ENCODE measurements at regions not wholly inside any gene's neighbourhood (a gene's known extent, or its start where the extent isn't known, plus 50 kb on each side); places are given as distances from the start of the nearest gene placed in this dataset.

GRCh38 chr4:97468272-97468671 lies 675.0 kb downstream of the STPG2 start:
- Mint-ChIP-seq H3K4me1 (no peaks in the 10 kb centered on the region), H3K4me3 (no peak overlapping the region), H3K36me3 (no peaks in the 10 kb centered on the region), H3K27me3 (ENCODE audit: low read depth in 3 of 3) (no peaks in the 10 kb centered on the region), H3K27ac (no peak overlapping the region), H3K9me3 (peaks cover 2 to 11% (median 5%) of the 10 kb centered on the region in 7 donors)
- WGBS (ENCODE audit: insufficient coverage) = 67% methylated on average over 1 of the region's 5 CpGs
- no peaks in the 10 kb centered on the region for H3K79me2 ChIP-seq (ENCODE audit: insufficient read depth, low read length)
- H3K9ac ChIP-seq (ENCODE audit: insufficient read depth, low read length, poor library complexity, severe bottlenecking) = no peak overlapping the region
- H3K4me2 ChIP-seq (replicated peaks; ENCODE audit: extremely low read depth, low read length, poor library complexity, severe bottlenecking) = no peak overlapping the region
- no peak overlapping the region for H3K27ac ChIP-seq (ENCODE audit: low read depth in 1 of 2, low read length in 2 of 2)
- no peak overlapping the region for H3K4me3 ChIP-seq (replicated peaks in 1 of 3; ENCODE audit: low read depth in 2 of 3, low read length in 3 of 3)
- H2AFZ ChIP-seq (ENCODE audit: insufficient read depth, low read depth, low read length, poor library complexity, severe bottlenecking) = no peak overlapping the region
- intact Hi-C loops (cut with micrococcal nuclease) = no loop called here
- no peaks in the 10 kb centered on the region for H3K36me3 ChIP-seq (replicated peaks in 1 of 2; ENCODE audit: control insufficient read depth in 1 of 2, insufficient read depth in 2 of 2, low read length in 2 of 2)
- no peaks in the 10 kb centered on the region for H4K20me1 ChIP-seq (ENCODE audit: insufficient read depth, low read length)
- H3K9me3 ChIP-seq (replicated peaks in 1 of 2; ENCODE audit: control insufficient read depth in 1 of 2, insufficient read depth in 1 of 2, low read length in 2 of 2) = peaks cover 6 to 13% of the 10 kb centered on the region in 2 donors
- H3K27me3 ChIP-seq (ENCODE audit: control insufficient read depth in 2 of 2, insufficient read depth in 2 of 2, low read length in 2 of 2) = no peaks in the 10 kb centered on the region
- TF ChIP-seq CTCF (IDR thresholded peaks at IDR 0.05) = no peak
- DNase-seq = no peak
- no peaks in the 10 kb centered on the region for H3K4me1 ChIP-seq (ENCODE audit: control insufficient read depth in 1 of 2, insufficient read depth in 2 of 2, low read length in 2 of 2)

GRCh38 chr4:97475621-97476020 lies 667.7 kb downstream of the STPG2 start:
- Histone ChIP-seq H3K4me3 (replicated peaks in 1 of 3; ENCODE audit: low read depth in 2 of 3, low read length in 3 of 3) (no peak overlapping the region), H3K9ac (ENCODE audit: insufficient read depth, low read length, poor library complexity, severe bottlenecking) (no peak overlapping the region), H3K36me3 (replicated peaks in 1 of 2; ENCODE audit: control insufficient read depth in 1 of 2, insufficient read depth in 2 of 2, low read length in 2 of 2) (no peaks in the 10 kb centered on the region), H2AFZ (ENCODE audit: insufficient read depth, low read depth, low read length, poor library complexity, severe bottlenecking) (no peak overlapping the region), H3K27ac (ENCODE audit: low read depth in 1 of 2, low read length in 2 of 2) (no peak overlapping the region), H3K9me3 (replicated peaks in 1 of 2; ENCODE audit: control insufficient read depth in 1 of 2, insufficient read depth in 1 of 2, low read length in 2 of 2) (peaks cover 0 to 4% of the 10 kb centered on the region in 2 donors), H3K79me2 (ENCODE audit: insufficient read depth, low read length) (no peaks in the 10 kb centered on the region), H3K4me2 (replicated peaks; ENCODE audit: extremely low read depth, low read length, poor library complexity, severe bottlenecking) (no peak overlapping the region), H3K27me3 (ENCODE audit: control insufficient read depth in 2 of 2, insufficient read depth in 2 of 2, low read length in 2 of 2) (no peaks in the 10 kb centered on the region), H3K4me1 (ENCODE audit: control insufficient read depth in 1 of 2, insufficient read depth in 2 of 2, low read length in 2 of 2) (no peaks in the 10 kb centered on the region), H4K20me1 (ENCODE audit: insufficient read depth, low read length) (no peaks in the 10 kb centered on the region)
- no peaks in the 10 kb centered on the region for H3K4me1 Mint-ChIP-seq
- H3K27ac Mint-ChIP-seq = no peak overlapping the region
- peaks cover 0 to 10% (median 6%) of the 10 kb centered on the region in 7 donors for H3K9me3 Mint-ChIP-seq
- no peaks in the 10 kb centered on the region for H3K27me3 Mint-ChIP-seq (ENCODE audit: low read depth in 3 of 3)
- intact Hi-C loops (cut with micrococcal nuclease) = no loop called here
- no peaks in the 10 kb centered on the region for H3K36me3 Mint-ChIP-seq
- no peak overlapping the region for H3K4me3 Mint-ChIP-seq
- DNase-seq = no peak
- no CpG with 5 or more reads among the region's 3 CpGs for WGBS (ENCODE audit: insufficient coverage)
- no peak for TF ChIP-seq CTCF (IDR thresholded peaks at IDR 0.05)
